GM12874 (cell line): ENCODE measurements at regions not wholly inside any gene's neighbourhood (a gene's known extent, or its start where the extent isn't known, plus 50 kb on each side); places are given as distances from the start of the nearest gene placed in this dataset.

Experiments used
- TF ChIP-seq, protein P1 (sequence below): IDR thresholded peaks from 2 replicates; pipeline ENCODE4 v1.5.1; 2011; ENCODE audit warnings: low read depth, mild to moderate bottlenecking, control low read depth, low read length, moderate library complexity; ENCODE audit not compliant: insufficient read depth

DNA sequence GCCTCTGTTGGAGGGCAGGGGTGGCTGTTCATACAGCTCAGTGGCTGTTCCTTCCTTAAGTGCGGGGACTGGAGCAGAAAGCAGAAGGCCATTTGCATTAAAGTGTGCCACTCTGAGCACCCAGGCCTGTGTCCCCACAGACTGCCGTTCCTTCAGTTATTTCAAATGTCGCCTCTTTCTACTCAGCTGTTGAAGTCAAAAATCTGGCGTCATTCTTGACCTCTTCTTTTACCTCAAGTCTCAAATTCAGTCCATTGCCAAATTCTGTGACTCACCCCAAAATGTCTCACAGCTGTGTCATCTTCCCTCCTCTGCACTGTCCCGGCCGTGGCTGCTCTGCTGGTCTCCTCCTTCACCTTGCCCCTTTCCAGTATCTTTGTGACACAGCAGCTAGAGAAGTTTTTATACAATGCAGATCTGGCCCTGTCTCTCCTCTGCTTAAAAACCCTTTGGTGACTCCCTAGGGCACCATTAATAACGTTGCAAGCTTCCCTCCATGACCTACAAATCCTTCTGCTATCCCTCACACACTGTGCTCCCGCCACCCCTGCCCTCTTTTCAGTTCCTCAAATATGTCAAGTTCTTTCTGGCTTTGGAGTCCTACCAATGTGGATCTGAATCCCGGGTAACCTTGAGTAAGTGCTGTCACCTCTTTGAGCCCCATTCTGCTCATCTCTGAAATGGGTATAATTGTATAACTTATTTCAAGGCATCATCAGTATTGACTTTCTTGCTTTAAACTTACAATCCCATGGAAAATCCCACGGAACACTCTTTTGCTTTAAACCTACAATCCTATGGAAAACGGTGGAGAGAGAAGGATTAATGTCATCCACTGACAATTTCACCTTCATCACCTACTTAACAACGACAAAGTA is 98.3 kb upstream of the BOD1 start:
- TF ChIP-seq, protein P1, sequence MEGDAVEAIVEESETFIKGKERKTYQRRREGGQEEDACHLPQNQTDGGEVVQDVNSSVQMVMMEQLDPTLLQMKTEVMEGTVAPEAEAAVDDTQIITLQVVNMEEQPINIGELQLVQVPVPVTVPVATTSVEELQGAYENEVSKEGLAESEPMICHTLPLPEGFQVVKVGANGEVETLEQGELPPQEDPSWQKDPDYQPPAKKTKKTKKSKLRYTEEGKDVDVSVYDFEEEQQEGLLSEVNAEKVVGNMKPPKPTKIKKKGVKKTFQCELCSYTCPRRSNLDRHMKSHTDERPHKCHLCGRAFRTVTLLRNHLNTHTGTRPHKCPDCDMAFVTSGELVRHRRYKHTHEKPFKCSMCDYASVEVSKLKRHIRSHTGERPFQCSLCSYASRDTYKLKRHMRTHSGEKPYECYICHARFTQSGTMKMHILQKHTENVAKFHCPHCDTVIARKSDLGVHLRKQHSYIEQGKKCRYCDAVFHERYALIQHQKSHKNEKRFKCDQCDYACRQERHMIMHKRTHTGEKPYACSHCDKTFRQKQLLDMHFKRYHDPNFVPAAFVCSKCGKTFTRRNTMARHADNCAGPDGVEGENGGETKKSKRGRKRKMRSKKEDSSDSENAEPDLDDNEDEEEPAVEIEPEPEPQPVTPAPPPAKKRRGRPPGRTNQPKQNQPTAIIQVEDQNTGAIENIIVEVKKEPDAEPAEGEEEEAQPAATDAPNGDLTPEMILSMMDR = no peak

DNA sequence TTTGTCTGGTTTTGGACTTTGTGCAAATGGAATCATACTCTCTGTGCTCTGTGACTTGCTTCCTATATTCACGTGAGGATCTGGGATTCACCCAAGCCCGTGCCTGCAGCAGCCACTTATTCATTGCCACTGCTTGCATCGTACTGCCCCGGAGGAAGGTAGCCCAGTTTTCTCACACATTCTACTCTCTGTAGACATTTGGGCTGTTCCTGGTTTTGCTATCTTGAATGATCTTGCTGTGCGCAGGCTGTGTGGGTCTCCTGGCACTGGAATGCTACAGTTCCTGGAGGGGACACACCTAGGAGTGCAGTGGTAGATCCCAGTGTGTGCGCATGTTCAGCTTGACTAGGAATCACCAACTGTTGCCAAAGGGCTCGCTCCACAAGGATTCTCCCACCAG is 99.2 kb upstream of the BOD1 start:
- TF ChIP-seq, protein P1 = no peak

DNA sequence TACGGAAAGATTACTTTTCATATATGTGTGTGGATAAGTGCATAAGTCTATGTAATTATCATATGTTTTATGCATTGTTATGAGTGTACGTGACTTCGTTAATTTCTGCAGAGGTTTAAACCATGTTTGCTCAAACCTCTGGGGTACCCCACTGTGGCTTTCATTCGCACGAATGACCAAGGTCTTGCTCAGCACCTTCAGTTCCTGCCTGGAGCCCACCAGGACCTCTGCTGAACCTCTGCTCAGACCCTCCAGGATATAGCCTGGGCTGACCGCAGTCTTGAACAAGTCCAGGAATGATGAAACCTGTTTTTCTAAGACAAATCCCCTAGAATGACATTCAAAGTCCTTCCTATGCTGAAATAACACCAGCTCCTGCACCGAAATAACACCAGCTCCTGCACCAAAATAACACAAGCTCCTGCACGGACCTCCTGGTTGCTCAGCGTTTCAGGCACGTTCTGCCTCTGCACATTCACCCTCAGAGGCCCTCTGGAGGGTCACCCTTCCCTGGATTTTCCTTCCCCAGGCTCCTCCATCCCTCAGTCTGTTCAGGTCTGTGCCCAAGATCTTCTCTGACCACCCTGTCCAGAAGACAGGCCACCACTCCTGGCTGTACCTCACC is 99.7 kb upstream of the BOD1 start:
- TF ChIP-seq, protein P1 = no peak

DNA sequence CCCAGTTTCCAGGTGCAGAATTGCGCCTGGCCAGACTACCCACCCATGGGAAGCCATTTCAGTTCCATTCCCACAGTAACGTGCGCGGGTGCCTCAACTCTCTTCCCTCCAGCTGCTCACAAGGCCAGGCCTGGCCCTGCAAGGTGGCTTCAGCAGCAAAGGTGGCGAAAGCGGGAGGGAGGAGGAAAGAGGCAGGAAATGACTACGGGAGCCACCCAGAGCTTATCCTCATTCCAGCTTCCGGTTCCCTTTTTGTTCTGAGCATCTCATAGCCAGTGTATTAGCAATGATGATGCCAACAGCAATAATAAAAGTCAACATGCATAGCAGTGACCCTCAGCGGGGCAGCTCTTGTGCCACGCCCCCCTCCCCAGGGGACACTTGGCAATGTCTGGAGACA is 101.5 kb upstream of the BOD1 start:
- TF ChIP-seq, protein P1 = no peak

DNA sequence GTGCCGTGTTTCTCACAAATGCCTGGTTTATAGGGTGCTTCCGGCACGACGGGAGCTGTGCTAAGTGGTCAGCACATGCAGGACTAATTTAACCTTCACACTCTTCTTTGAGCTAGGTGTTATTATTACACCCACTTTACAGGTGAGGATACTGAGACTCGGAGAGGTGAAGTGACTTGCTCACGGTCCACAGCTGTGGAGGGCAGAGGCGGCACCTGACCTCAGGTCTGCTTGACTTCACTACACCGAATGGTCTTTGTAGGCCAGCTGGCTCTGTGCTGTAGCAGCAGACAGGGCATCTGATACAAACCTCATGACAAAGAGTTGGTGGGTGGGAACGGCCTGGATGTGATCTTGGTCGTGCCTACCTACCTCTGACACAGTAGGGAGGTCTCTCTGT is 102.0 kb upstream of the BOD1 start:
- TF ChIP-seq, protein P1 = no peak

DNA sequence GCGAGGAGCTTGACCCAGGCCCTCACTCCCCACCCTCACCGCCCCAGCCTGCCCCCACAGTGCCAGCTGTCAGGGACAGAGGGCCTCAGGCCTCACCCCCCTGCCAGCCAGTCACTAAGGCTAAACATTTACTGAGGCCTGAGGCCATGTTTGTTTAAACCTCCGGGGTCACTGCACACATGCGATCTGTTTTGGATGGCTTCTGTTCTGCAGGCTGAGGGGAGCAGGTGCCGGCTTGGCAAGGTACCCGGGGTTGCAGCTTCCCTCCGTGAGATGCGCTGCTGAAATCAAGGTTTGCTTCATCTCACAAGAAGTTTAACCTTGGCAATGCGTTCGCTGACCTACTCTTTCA is 103.3 kb upstream of the BOD1 start:
- TF ChIP-seq, protein P1 = no peak

DNA sequence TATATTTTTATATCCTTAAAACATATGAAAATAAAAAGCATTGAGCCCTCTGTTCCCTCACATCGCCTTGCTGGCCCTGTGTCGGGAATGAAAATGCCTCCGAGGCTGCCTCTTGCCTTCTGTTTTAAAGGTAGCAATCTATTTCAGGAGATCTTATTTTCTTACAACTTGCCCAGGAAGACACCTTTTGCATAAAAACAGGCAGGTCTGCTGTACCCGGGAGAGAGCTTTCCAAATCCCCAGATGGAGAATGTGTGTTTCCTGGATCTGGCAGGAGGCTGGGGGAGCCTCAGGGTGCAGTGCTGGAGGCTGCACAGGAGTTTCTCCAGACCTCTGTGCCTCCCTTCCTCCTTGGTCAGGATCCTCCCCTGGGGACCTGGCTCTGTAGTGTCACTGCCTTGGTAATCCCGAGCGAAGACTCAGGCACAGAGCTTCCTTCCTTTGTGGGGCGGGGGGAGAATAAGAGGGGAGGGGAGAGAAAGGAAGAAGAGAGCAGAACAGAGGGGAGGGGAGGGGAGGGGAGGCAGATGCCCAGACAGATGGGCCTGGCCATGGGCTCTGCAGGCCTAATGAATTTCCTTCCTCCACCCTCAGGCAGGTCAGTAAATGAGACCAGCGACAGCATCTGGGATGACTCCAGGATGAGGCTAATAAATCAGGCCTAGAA is 104.0 kb upstream of the BOD1 start:
- TF ChIP-seq, protein P1 = no peak
